ENCODE measurements at regions not wholly inside any gene's neighbourhood (a gene's known extent, or its start where the extent isn't known, plus 50 kb on each side); places are given as distances from the start of the nearest gene placed in this dataset.
"Not testable (repeated sequence)": the region's sequence is repeated elsewhere in the genome, so short reads cannot be mapped to it uniquely, and the experiment has no call there.

GRCh38 chr11:81963018-81963417 is 770.6 kb downstream of the FAM181B start:
- Histone ChIP-seq H3K18ac (ENCODE audit: low read length) (no peak overlapping the region), H3K9me3 (replicated peaks in 1 of 2; ENCODE audit: control insufficient read depth in 2 of 2, insufficient read depth in 1 of 2, low read depth in 1 of 2, low read length in 2 of 2) (no peaks in the 10 kb centered on the region), H3K23ac (ENCODE audit: low read depth, low read length, poor library complexity) (no peak overlapping the region), H3K14ac (ENCODE audit: low read length) (no peak overlapping the region), H3K4me3 (ENCODE audit: low read length in 2 of 2) (no peak overlapping the region), H3K79me1 (ENCODE audit: low read depth, low read length) (no peaks in the 10 kb centered on the region), H3K27ac (replicated peaks; ENCODE audit: low read length) (no peak overlapping the region), H2BK12ac (ENCODE audit: low read length) (no peak overlapping the region), H3K4ac (ENCODE audit: low read length) (no peak overlapping the region), H4K8ac (ENCODE audit: low read depth, low read length) (no peak overlapping the region), H3K27me3 (ENCODE audit: control insufficient read depth in 3 of 3, insufficient read depth in 3 of 3, low read depth in 1 of 3, low read length in 3 of 3) (no peaks in the 10 kb centered on the region), H2AK5ac (ENCODE audit: low read depth, low read length) (no peak overlapping the region), H3K4me1 (ENCODE audit: control insufficient read depth in 2 of 2, insufficient read depth in 1 of 2, low read depth in 1 of 2, low read length in 2 of 2) (no peaks in the 10 kb centered on the region), H3K9ac (ENCODE audit: low read depth, low read length, poor library complexity) (no peak overlapping the region), H4K91ac (ENCODE audit: low read depth, low read length, poor library complexity) (no peak overlapping the region), H3K4me2 (ENCODE audit: insufficient read depth, low read length, poor library complexity, severe bottlenecking) (no peak overlapping the region), H2BK15ac (ENCODE audit: low read length) (no peak overlapping the region), H2AFZ (ENCODE audit: low read length) (no peak overlapping the region), H3K36me3 (replicated peaks in 1 of 2; ENCODE audit: control insufficient read depth in 2 of 2, insufficient read depth in 2 of 2, low read length in 2 of 2) (no peaks in the 10 kb centered on the region), H2BK5ac (ENCODE audit: low read length) (no peak overlapping the region), H2BK120ac (ENCODE audit: low read depth, low read length) (no peak overlapping the region)
- no peak for DNase-seq (ENCODE audit: low spot score)
- WGBS, 2 donors (ENCODE audit: extremely low coverage in 2 of 2, insufficient read length in 2 of 2, insufficient replicate concordance in 1 of 2) = no CpG with 5 or more reads among the region's 3 CpGs

- Histone ChIP-seq H3K4ac (ENCODE audit: low read length) (no peak overlapping the region), H2BK120ac (ENCODE audit: low read depth, low read length) (no peak overlapping the region), H4K91ac (ENCODE audit: low read depth, low read length, poor library complexity) (no peak overlapping the region), H2BK12ac (ENCODE audit: low read length) (no peak overlapping the region), H3K4me3 (ENCODE audit: low read length in 2 of 2) (no peak overlapping the region), H3K27ac (replicated peaks; ENCODE audit: low read length) (no peak overlapping the region), H2BK15ac (ENCODE audit: low read length) (no peak overlapping the region), H3K18ac (ENCODE audit: low read length) (no peak overlapping the region), H3K36me3 (replicated peaks in 1 of 2; ENCODE audit: control insufficient read depth in 2 of 2, insufficient read depth in 2 of 2, low read length in 2 of 2) (no peaks in the 10 kb centered on the region), H3K4me1 (ENCODE audit: control insufficient read depth in 2 of 2, insufficient read depth in 1 of 2, low read depth in 1 of 2, low read length in 2 of 2) (no peaks in the 10 kb centered on the region), H3K9ac (ENCODE audit: low read depth, low read length, poor library complexity) (no peak overlapping the region), H3K27me3 (ENCODE audit: control insufficient read depth in 3 of 3, insufficient read depth in 3 of 3, low read depth in 1 of 3, low read length in 3 of 3) (no peaks in the 10 kb centered on the region), H3K4me2 (ENCODE audit: insufficient read depth, low read length, poor library complexity, severe bottlenecking) (no peak overlapping the region), H3K9me3 (replicated peaks in 1 of 2; ENCODE audit: control insufficient read depth in 2 of 2, insufficient read depth in 1 of 2, low read depth in 1 of 2, low read length in 2 of 2) (no peaks in the 10 kb centered on the region), H2AK5ac (ENCODE audit: low read depth, low read length) (no peak overlapping the region), H4K8ac (ENCODE audit: low read depth, low read length) (no peak overlapping the region), H2AFZ (ENCODE audit: low read length) (no peak overlapping the region), H3K79me1 (ENCODE audit: low read depth, low read length) (no peaks in the 10 kb centered on the region), H2BK5ac (ENCODE audit: low read length) (no peak overlapping the region), H3K14ac (ENCODE audit: low read length) (no peak overlapping the region), H3K23ac (ENCODE audit: low read depth, low read length, poor library complexity) (no peak overlapping the region)
- WGBS, 2 donors (ENCODE audit: extremely low coverage in 2 of 2, insufficient read length in 2 of 2, insufficient replicate concordance in 1 of 2) = 100% methylated on average over 2 of the region's 3 CpGs; no CpG with 5 or more reads in 1 of the 2 donors
- no peak for DNase-seq (ENCODE audit: low spot score)
These were observed 773.2 kb downstream of the FAM181B start for GRCh38 chr11:81960443-81960842.

DNA sequence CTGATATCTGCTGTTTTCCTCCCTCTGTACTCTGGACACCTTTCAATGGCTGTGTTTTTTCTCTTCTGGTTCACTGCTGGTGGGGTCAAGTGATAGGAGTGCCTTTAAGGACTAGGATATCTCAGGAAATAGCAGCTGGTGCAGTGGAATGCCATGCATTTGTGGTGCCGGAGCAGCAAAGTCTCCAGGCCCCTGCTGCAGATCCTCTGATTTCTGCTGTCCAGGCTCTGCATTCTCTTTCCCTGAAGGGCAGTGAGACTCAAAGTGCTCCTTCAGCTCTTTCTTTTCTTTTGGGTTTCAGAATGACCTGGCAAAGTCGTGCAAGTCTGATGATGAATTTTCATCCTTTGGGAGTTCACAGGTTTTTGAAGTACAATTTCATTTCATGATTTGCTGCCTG is 774.3 kb downstream of the FAM181B start:
- Histone ChIP-seq H3K23ac (ENCODE audit: low read depth, low read length, poor library complexity) (no peak overlapping the region), H4K91ac (ENCODE audit: low read depth, low read length, poor library complexity) (no peak overlapping the region), H3K9me3 (replicated peaks in 1 of 2; ENCODE audit: control insufficient read depth in 2 of 2, insufficient read depth in 1 of 2, low read depth in 1 of 2, low read length in 2 of 2) (no peaks in the 10 kb centered on the region), H3K79me1 (ENCODE audit: low read depth, low read length) (no peaks in the 10 kb centered on the region), H2BK5ac (ENCODE audit: low read length) (no peak overlapping the region), H2BK120ac (ENCODE audit: low read depth, low read length) (no peak overlapping the region), H2AFZ (ENCODE audit: low read length) (no peak overlapping the region), H3K4me3 (ENCODE audit: low read length in 2 of 2) (no peak overlapping the region), H3K9ac (ENCODE audit: low read depth, low read length, poor library complexity) (no peak overlapping the region), H4K8ac (ENCODE audit: low read depth, low read length) (no peak overlapping the region), H3K4me1 (ENCODE audit: control insufficient read depth in 2 of 2, insufficient read depth in 1 of 2, low read depth in 1 of 2, low read length in 2 of 2) (no peaks in the 10 kb centered on the region), H2BK12ac (ENCODE audit: low read length) (no peak overlapping the region), H3K14ac (ENCODE audit: low read length) (no peak overlapping the region), H3K36me3 (replicated peaks in 1 of 2; ENCODE audit: control insufficient read depth in 2 of 2, insufficient read depth in 2 of 2, low read length in 2 of 2) (no peaks in the 10 kb centered on the region), H3K27ac (replicated peaks; ENCODE audit: low read length) (no peak overlapping the region), H3K4me2 (ENCODE audit: insufficient read depth, low read length, poor library complexity, severe bottlenecking) (no peak overlapping the region), H3K27me3 (ENCODE audit: control insufficient read depth in 3 of 3, insufficient read depth in 3 of 3, low read depth in 1 of 3, low read length in 3 of 3) (no peaks in the 10 kb centered on the region), H3K18ac (ENCODE audit: low read length) (no peak overlapping the region), H2AK5ac (ENCODE audit: low read depth, low read length) (no peak overlapping the region), H2BK15ac (ENCODE audit: low read length) (no peak overlapping the region), H3K4ac (ENCODE audit: low read length) (no peak overlapping the region)
- peak; percentile 18 for DNase-seq (ENCODE audit: low spot score)
- no CpG with 5 or more reads among the region's 2 CpGs for WGBS, 2 donors (ENCODE audit: extremely low coverage in 2 of 2, insufficient read length in 2 of 2, insufficient replicate concordance in 1 of 2)

DNA sequence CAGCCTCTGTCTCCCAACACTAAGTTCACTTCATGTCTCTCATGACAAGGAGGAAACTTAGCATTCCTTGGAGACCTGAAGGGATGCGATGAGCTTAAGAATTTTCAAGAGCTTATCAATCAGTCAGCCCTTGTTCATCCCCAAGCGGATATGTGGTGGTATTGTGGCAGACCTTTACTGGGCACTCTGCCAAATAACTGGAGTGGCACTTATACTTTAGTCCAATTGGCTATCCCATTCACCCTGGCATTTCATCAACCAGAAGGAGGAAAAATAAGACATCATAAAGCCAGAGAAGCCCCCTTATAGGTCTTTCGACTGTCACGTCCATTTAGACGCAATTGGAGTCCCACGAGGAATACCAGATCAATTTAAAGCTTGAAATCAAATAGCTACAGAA is 779.4 kb downstream of the FAM181B start:
- H3K27ac ChIP-seq (replicated peaks; ENCODE audit: low read length); DNase-seq (ENCODE audit: low spot score): not testable (repeated sequence)
- no CpG with 5 or more reads among the region's 6 CpGs for WGBS, 2 donors (ENCODE audit: extremely low coverage in 2 of 2, insufficient read length in 2 of 2, insufficient replicate concordance in 1 of 2)

More for the DNA sequence above, 779.4 kb downstream of the FAM181B start:
- H3K23ac ChIP-seq (ENCODE audit: low read depth, low read length, poor library complexity); H2AK5ac ChIP-seq (ENCODE audit: low read depth, low read length); H3K9ac ChIP-seq (ENCODE audit: low read depth, low read length, poor library complexity); H3K14ac ChIP-seq (ENCODE audit: low read length); H4K91ac ChIP-seq (ENCODE audit: low read depth, low read length, poor library complexity); H3K9me3 ChIP-seq (replicated peaks in 1 of 2; ENCODE audit: control insufficient read depth in 2 of 2, insufficient read depth in 1 of 2, low read depth in 1 of 2, low read length in 2 of 2); H3K27me3 ChIP-seq (ENCODE audit: control insufficient read depth in 3 of 3, insufficient read depth in 3 of 3, low read depth in 1 of 3, low read length in 3 of 3); H2BK5ac ChIP-seq (ENCODE audit: low read length); H2BK12ac ChIP-seq (ENCODE audit: low read length); H2BK15ac ChIP-seq (ENCODE audit: low read length); H3K4me3 ChIP-seq (ENCODE audit: low read length in 2 of 2); H3K18ac ChIP-seq (ENCODE audit: low read length); H3K79me1 ChIP-seq (ENCODE audit: low read depth, low read length); H2AFZ ChIP-seq (ENCODE audit: low read length); H3K4me2 ChIP-seq (ENCODE audit: insufficient read depth, low read length, poor library complexity, severe bottlenecking); H4K8ac ChIP-seq (ENCODE audit: low read depth, low read length); H3K36me3 ChIP-seq (replicated peaks in 1 of 2; ENCODE audit: control insufficient read depth in 2 of 2, insufficient read depth in 2 of 2, low read length in 2 of 2); H3K4me1 ChIP-seq (ENCODE audit: control insufficient read depth in 2 of 2, insufficient read depth in 1 of 2, low read depth in 1 of 2, low read length in 2 of 2); H3K4ac ChIP-seq (ENCODE audit: low read length); H2BK120ac ChIP-seq (ENCODE audit: low read depth, low read length): not testable (repeated sequence)
